ENCODE measurements at regions not wholly inside any gene's neighbourhood (a gene's known extent, or its start where the extent isn't known, plus 50 kb on each side); places are given as distances from the start of the nearest gene placed in this dataset.

DNA sequence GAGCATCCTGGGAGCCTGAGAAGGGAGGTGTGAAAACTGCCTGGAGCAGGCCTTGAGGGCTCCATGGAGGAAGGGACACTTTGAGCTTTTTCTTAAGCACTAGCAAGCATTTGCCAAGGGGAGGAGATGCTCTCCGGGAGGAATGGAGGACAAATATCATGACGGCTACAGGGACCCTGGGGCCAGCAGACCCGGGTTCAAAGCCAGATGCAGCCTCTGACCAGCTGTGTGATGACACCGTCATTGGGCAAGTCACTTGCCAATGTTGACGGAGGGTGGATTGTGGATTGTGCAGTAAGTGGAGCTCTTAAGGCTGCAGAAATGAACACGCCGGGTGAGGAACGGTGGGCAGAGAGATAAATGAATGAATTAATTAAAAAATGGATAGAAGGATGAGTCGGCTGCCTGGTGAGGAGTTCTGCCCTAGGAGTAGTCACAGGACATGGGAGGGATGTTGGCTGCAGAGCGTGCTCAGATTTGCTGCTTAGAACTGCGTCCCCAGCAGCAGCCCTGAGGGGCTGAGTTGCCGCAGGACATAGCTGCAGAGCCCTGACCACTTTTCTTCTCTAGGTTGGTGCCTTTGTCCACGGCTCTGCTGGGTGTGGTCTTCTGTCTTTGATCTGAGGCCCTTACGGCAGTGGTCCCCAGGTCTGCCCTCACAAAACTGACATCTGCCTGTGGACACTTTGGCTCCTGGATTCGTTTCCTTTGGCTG, 507.6 kb downstream of the NPHP4 start:
- intact Hi-C loops (cut with DNase I) = no loop called here
- H3K27me3 ChIP-seq = peaks cover 0 to 69% (median 47%) of the 10 kb centered on the region in 7 donors

GRCh38 chr1:5481889-5482288, 510.3 kb downstream of the NPHP4 start:
- Histone ChIP-seq H3K4me1 (no peaks in the 10 kb centered on the region), H3K4me3 (no peak overlapping the region), H3K27me3 (peaks cover 0 to 63% (median 51%) of the 10 kb centered on the region in 7 donors), H3K36me3 (no peaks in the 10 kb centered on the region), H3K27ac (no peak overlapping the region), H3K9me3 (no peaks in the 10 kb centered on the region)
- ATAC-seq (no peak), DNase-seq (no peak)
- WGBS, 2 donors = 24 to 31% methylated on average over 10 of the region's 10 CpGs
- peak in 1 of 9 donors; percentile 12 for TF ChIP-seq CTCF (IDR thresholded peaks at IDR 0.05)
- intact Hi-C loops (cut with DNase I) = no loop called here

More for the DNA sequence above, 507.6 kb downstream of the NPHP4 start:
- no peak overlapping the region for H3K4me3 ChIP-seq
- 65 to 66% methylated on average over 15 of the region's 15 CpGs for WGBS, 2 donors
- H3K27ac ChIP-seq = no peak overlapping the region
- H3K4me1 ChIP-seq = no peaks in the 10 kb centered on the region
- no peaks in the 10 kb centered on the region for H3K36me3 ChIP-seq
- no peak for TF ChIP-seq CTCF (IDR thresholded peaks at IDR 0.05)
- no peak for DNase-seq
- no peaks in the 10 kb centered on the region for H3K9me3 ChIP-seq
- ATAC-seq = no peak

GRCh38 chr1:5480906-5481305, 511.3 kb downstream of the NPHP4 start:
- Histone ChIP-seq H3K27ac (no peak overlapping the region), H3K4me1 (no peaks in the 10 kb centered on the region), H3K4me3 (no peak overlapping the region), H3K9me3 (no peaks in the 10 kb centered on the region), H3K27me3 (peaks cover 0 to 66% (median 50%) of the 10 kb centered on the region in 7 donors), H3K36me3 (no peaks in the 10 kb centered on the region)
- WGBS, 2 donors = 85 to 86% methylated on average over 10 of the region's 10 CpGs
- intact Hi-C loops (cut with DNase I) = no loop called here
- DNase-seq (no peak), ATAC-seq (no peak)
- TF ChIP-seq CTCF (IDR thresholded peaks at IDR 0.05) = no peak

DNA sequence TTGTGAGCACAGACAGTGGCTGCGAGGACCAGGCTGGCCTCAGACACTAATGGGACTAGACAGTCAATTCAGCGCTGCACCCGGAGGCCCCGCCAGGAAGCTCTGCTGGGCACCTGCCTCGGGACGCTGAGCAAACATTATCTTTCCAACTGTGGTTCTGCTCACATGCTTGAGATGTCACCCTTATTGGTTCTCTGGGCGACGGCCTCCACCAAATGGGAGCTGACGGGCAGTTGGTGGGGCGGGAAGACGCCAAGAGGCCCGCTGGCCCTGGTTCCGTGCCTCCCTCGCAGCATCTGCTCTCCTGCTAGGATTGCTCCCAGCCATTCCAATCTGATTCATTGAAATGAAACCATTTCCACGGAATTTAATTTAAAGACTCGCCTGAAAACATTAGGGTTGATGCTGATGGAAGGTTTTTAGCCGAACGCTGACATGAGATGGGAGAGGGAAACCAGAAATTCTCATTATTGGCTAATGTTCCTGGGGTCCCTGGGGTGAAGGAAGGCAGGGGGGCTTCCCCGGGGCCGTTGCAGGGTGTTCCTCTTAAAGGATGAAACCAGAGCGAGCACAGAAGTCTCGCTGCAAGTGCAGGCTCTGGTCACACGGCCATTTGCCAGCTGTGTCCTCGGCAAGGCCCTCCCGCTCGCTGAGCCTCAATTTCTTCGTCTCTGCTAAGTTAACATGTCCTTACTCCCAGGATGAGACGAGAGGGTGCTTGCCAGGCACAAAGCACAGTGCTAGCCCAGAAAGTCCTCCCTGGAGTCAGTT, 512.2 kb downstream of the NPHP4 start:
- DNase-seq (no peak), ATAC-seq (no peak)
- H3K9me3 ChIP-seq = no peaks in the 10 kb centered on the region
- H3K4me3 ChIP-seq = no peak overlapping the region
- no peak overlapping the region for H3K27ac ChIP-seq
- intact Hi-C loops (cut with DNase I) = no loop called here
- 84 to 86% methylated on average over 28 of the region's 28 CpGs for WGBS, 2 donors
- no peak for TF ChIP-seq CTCF (IDR thresholded peaks at IDR 0.05)
- H3K4me1 ChIP-seq = no peaks in the 10 kb centered on the region
- H3K27me3 ChIP-seq = peaks cover 0 to 65% (median 47%) of the 10 kb centered on the region in 7 donors
- no peaks in the 10 kb centered on the region for H3K36me3 ChIP-seq

All from heart right ventricle (tissue), 16 donors.